Hepatic stellate cell (primary cell): ENCODE measurements at regions not wholly inside any gene's neighbourhood (a gene's known extent, or its start where the extent isn't known, plus 50 kb on each side); places are given as distances from the start of the nearest gene placed in this dataset.

Source experiments
- DNase-seq: peaks from one replicate; pipeline ENCODE4 v3.0.0; 2011; ENCODE audit warnings: low spot score

DNA sequence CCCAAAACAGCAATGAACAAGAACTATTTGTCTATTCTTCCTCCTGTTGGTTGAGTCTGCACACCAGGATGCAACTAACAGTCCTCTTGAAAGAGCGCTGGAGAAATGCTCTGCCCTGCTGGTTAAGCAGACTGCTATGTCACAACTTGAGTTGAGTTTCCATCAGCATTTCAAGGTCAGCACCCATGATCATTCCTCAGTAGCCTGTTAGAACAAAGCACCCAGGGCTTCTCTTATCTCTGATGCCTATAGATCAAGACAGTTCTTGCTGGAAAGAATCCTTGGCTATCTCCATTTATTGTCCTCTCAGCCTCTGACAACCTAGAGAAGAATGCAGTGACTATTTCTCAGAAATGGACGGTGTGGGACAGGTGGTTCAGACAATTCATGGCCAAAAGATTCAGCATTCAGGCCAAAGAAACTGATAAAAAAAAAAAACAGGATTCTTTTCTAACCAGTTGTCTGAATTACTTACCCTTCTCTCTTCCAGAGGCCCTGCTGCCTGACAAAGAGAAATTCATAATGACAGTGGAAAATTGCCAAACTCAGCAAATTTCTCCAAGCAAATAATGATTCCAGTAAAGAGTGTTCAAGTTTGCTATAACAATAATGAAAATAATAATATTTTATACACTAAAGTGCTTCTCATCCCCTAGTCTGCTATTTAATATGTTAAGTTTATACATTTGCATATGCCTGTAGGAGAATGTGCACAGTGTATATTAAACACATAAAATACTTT lies 306.7 kb downstream of the EMP1 start:
- no peak for DNase-seq

- DNase-seq: no peak
These were observed 302.5 kb downstream of the EMP1 start for GRCh38 chr12:13499008-13499407.

DNA sequence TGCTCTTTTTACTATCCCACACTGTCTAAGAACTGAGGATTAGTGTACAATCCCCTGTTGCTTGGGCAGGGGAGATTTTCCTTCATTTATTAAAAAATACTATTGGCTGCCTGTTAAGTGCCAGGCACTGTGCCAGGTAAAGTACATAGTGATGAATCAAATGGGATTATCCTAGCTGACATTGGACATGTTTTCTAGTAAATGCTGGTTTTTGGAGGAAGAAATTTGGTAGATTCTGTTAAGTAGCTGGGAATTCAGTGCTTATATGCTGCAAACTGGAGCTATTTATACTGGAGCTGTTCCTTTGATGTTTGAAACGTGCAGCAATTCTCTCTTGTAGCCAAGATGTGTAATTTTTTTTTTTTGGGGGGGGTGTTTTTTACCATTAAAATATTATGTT lies 299.6 kb downstream of the EMP1 start:
- DNase-seq: no peak

DNA sequence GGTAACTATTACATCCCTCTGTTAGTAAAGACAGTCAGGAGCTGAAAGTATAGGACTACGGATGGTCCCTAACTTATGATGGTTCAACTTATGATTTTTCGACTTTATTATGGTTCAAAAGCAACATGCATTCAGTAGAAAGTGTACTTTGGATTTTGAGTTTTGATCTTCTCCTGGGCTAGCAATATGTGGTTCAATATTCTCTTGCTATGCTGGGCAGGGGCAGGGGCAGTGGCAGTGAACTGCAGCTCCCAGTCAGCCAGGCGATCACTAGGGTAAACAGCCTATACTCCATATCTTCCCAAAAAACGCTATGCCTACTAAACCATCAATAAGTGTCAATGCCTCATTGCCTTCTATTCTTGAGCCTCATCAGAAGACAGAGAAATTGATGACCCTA lies 292.7 kb downstream of the EMP1 start:
- no peak for DNase-seq

GRCh38 chr12:13487326-13487725 lies 290.8 kb downstream of the EMP1 start:
- DNase-seq: no peak

GRCh38 chr12:13486794-13487193 lies 290.3 kb downstream of the EMP1 start:
- no peak for DNase-seq

GRCh38 chr12:13478650-13479181 lies 282.2 kb downstream of the EMP1 start:
- no peak for DNase-seq

DNA sequence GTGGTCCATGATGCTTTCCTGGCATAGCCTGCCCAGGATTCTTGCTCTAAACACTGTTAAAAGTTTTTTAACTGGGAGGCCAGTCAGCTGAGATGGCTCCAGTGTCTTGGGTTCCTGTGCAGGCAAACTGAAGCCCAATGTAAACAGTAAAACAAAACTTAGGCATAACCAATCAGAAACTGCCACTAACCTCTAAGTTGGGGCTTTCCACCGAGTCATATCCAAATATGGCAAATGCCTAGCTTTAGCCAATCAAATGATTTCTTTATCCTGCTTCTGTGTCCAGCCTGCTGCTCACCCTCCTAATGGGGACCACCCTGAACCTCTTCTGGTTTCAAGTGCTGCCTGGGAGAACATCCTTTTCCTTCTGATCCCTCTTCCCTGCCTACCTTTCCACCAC lies 277.9 kb downstream of the EMP1 start:
- DNase-seq: no peak

DNA sequence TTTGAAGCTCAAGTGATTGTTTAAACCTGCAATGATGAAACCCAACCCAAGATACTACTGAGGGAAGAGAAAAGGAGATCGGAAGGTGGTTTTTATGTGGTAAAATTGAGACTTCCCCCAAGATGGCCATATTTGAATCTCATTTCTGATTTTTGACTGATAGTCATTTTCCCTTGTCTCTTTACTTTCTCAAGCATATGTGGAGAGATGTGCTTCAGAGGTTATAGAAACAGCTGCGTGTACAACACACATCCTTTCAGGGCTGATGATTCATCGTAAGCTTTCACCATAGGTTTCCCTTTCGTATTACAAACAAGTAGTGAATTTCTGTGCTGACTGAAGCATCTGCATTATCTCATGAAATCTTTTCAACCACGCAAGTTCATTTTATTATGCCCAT lies 276.2 kb downstream of the EMP1 start:
- no peak for DNase-seq

GRCh38 chr12:13471471-13471870 lies 274.9 kb downstream of the EMP1 start:
- no peak for DNase-seq

- DNase-seq: no peak
These were observed 269.1 kb downstream of the EMP1 start for GRCh38 chr12:13465635-13466034.

- DNase-seq: no peak
These were observed 266.7 kb downstream of the EMP1 start for GRCh38 chr12:13463189-13463588.

- no peak for DNase-seq
These were observed 265.9 kb downstream of the EMP1 start for GRCh38 chr12:13462450-13462849.

- no peak for DNase-seq
These were observed 259.2 kb downstream of the EMP1 start for GRCh38 chr12:13455778-13456144.

- DNase-seq: no peak
These were observed 258.7 kb downstream of the EMP1 start for GRCh38 chr12:13454991-13455777.

GRCh38 chr12:13452955-13453570 lies 256.5 kb downstream of the EMP1 start:
- no peak for DNase-seq

DNA sequence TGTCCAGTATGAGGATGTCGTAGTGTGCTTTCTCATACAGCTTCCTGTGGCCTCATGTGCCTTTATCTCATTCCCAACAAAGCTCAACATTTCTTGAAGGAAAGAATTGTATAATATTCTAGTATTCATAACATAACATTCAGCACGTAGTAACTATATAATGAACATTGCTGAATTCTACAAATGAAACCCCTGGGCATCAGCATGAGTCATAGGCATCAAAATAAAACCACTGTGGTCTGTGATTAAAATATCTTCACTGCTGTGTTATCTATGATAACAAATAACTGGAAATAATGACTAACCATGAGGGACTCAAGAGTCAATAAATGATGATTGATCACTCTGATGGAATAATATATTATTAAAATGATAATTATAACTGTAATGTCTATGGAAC lies 255.2 kb downstream of the EMP1 start:
- no peak for DNase-seq

DNA sequence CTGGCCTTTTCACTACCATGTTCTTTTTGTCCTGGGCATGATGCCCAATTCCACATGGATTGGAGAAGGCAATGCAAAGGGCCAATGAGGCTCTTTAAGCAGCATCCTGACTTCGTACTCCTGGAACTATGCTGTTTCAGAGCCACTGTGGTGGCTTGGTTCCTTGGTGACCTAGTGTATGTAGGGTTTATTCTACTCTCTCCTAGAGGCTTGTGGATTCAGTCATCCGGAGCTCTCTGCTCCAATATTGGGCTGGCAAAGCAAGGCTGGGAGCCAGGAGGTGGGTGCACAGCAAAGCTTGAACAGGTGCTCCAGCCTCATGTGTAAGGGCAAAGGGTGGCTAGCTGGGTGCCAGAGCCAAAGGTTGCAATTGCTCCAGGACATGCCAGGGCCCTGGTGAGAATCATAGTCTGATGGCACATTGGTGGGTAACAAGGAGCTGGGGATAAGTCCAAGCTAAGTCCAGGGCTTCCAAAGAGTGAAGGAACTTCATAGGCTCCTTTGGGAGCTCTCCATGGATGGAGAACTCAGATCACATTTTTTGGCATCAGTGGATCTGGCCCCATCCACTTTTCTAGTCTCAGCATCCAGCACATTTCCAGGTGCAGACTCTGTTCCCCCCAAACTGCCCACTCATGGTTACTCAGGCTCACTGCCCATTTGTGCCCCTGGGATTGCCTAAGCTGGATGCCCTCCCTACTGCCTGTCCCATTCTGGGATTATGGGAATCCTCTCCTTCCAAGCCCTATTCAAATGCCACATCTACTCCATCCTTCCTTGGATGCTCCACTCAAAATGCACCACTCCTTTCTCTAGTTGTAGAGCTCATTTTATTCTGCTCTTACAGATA lies 253.9 kb downstream of the EMP1 start:
- DNase-seq: no peak

GRCh38 chr12:13444076-13444475 lies 247.6 kb downstream of the EMP1 start:
- DNase-seq: no peak

DNA sequence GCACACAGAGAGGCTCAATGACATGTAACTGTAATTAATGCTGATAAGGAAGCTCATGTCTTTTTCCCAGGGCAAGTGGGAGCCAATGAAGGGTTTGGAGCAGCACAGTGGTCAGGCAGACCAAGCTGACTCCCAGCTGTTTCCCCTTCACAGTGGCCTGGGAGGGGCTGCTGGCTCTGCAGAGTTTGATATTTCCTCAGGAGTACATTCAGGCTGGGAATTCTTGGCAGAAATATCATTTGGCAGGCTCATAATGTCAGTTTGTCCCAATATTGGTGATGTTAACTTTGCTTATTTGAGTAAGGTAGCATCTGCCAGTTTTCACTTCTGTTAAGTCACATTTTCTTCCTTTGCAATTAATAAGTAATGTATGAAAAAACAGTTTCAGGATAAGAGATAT lies 247.0 kb downstream of the EMP1 start:
- no peak for DNase-seq

DNA sequence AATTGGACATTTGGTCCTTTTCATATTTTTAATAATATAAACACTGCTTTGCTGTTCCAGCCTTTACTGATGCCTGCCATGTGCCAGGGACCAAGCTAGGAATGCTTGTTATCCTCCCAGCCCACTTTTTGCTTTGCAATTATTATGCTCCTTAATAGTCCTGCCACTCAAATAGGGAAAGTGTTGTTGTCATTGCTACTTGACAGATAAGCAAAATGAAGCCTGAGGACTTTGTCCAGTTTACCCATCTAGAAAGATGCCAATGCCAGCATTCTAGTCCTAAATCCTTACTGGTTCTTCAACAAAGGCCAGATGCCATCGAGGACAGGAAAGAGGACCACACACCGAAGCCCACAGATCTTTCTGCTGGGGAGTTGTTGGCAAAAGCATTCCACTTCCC lies 246.5 kb downstream of the EMP1 start:
- no peak for DNase-seq

- DNase-seq: no peak
These were observed 245.9 kb downstream of the EMP1 start for GRCh38 chr12:13442457-13442856.
